Testis (tissue), 2 donors: ENCODE measurements at regions not wholly inside any gene's neighbourhood (a gene's known extent, or its start where the extent isn't known, plus 50 kb on each side); places are given as distances from the start of the nearest gene placed in this dataset.

Source experiments
- POLR2A ChIP-seq: fragments of 450-650 bp; IDR thresholded peaks from one replicate; pipeline ENCODE4 v1.6.1; 2017; ENCODE audit warnings: antibody characterized with exemption, mild to moderate bottlenecking, moderate library complexity
- TF ChIP-seq, protein P1 (sequence below), 3 experiments: fragments of 450-650 bp in 2 of 3; fragments of 200-600 bp in 1 of 3; sonication (generic) in 1 of 3; IDR thresholded peaks; one replicate each; pipeline ENCODE4 v1.5.1; 2016 to 2019; ENCODE audit warnings: antibody characterized with exemption in 3 of 3, mild to moderate bottlenecking in 2 of 3, moderate library complexity in 1 of 3

DNA sequence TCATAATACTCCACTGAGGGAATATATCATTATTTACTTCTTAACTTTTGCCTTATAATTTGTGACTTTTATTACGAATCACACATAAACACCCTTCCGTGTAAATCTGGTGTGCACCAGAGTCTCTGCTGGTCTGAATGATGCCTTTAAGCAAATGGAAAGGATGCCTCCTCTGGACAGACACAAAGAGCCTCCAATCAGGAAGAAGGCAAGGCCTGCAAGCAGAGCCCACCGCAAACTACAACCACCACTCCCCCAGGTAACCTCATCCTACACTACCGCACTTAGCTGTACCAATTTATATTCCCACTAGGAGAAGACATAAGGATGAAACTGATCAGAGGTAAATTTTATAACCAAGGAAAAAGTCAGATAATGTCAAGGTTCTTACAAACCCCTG is 137.6 kb downstream of the KLF12 start:
- TF ChIP-seq, protein P1, sequence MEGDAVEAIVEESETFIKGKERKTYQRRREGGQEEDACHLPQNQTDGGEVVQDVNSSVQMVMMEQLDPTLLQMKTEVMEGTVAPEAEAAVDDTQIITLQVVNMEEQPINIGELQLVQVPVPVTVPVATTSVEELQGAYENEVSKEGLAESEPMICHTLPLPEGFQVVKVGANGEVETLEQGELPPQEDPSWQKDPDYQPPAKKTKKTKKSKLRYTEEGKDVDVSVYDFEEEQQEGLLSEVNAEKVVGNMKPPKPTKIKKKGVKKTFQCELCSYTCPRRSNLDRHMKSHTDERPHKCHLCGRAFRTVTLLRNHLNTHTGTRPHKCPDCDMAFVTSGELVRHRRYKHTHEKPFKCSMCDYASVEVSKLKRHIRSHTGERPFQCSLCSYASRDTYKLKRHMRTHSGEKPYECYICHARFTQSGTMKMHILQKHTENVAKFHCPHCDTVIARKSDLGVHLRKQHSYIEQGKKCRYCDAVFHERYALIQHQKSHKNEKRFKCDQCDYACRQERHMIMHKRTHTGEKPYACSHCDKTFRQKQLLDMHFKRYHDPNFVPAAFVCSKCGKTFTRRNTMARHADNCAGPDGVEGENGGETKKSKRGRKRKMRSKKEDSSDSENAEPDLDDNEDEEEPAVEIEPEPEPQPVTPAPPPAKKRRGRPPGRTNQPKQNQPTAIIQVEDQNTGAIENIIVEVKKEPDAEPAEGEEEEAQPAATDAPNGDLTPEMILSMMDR (IDR thresholded peaks at IDR 0.05): no peak
- TF ChIP-seq POLR2A: no peak
